Hematopoietic multipotent progenitor cell treated with erythropoietin and hydrocortisone succinate and interleukin-3 and kit ligand, for 8 days (in vitro differentiated cells): ENCODE measurements at regions not wholly inside any gene's neighbourhood (a gene's known extent, or its start where the extent isn't known, plus 50 kb on each side); places are given as distances from the start of the nearest gene placed in this dataset.
"Not testable (repeated sequence)": the region's sequence is repeated elsewhere in the genome, so short reads cannot be mapped to it uniquely, and the experiment has no call there.

Source experiments
- DNase-seq: peaks from one replicate; pipeline ENCODE4 v3.0.0-alpha.2; 2015

DNA sequence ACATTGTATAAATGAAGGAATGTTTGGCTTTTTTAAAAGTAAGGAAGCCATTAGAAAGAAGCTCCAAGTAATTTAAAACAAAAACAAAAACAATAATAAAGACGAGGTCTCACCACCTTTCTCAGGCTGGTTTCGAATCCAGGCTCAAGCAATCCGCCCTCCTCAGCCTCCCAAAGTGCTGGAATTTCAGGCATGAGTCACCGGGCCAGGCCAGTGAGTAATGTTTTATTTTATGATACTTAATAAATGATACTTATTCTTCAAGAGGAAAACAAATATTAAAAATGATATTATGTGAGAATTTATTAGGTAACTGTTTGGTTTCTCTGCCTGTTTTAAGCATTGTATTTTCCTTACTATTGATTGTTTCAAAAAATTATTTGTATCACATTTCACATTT, 201.4 kb upstream of the BRINP3 start:
- DNase-seq: no peak

DNA sequence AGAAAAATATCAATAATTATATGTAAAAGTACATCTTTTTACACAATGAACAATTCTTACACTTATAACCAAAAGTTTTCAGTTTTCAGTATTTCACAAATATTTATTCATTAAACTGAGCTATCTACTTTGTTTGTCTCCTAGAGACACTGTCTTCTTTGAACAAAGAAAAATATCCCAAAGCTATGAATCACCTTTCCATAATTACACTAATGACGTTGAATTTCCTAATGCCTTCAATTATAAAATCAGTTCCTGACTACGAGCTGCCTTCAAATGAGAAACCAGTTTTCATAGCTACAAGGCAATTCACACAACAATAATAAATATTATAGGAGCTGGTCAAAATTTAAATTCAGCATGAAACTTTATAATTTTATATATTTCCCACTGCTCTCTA, 201.8 kb upstream of the BRINP3 start:
- DNase-seq: no peak

DNA sequence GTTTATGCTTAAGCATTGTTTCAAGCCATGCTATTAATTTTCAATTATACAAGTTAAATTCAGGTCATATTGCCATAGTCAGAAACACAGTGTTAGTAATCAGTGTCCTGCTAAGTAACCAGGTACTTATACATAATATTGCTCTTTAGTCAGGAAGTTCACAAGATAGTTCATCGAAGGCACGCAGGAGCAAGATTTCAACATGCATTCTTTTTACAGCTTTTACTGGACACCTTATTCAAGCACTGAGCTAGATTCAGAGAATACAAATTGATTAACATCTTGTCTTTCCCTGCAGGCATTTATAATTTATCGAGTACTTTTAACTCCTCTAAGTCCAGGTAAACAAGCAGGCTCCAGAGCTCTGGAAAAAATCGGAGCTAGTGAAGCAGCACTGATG, 202.3 kb upstream of the BRINP3 start:
- no peak for DNase-seq

DNA sequence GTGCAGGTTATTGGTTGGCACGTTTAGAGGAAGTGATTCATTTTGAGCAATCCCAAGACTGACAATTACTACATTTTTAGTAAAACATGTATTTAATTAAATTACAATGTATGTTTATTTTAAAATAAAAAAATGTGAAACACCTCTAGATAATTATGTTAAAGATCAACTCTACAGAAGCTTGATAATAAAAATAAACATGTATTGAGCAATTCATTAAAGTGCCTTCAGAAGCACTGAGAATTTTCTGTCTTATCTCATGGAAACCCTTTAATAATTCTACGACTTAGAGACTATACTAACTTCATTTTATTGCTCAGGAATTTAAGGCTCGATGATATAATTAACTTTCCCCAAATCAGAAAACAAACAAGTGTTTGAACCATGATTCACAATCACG, 208.0 kb upstream of the BRINP3 start:
- DNase-seq: no peak

DNA sequence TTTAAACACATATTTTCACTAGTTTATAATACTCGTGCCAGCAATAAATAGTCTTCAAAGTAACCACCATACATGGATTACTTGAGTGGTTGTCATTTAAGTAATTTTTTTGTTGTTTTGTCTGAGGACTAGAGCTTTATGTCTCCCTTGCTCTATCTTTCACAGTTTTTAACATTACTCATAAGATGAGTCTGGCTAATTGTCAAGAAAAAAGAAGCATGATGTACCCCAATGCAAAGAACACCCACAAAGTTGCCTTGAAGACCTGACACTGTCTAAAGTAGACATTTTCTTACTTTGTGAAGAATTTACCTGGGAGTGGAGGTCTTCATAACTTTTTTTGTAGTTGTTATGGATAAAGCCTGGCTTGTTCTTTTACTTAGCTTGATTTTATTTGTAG, 210.4 kb upstream of the BRINP3 start:
- no peak for DNase-seq

DNA sequence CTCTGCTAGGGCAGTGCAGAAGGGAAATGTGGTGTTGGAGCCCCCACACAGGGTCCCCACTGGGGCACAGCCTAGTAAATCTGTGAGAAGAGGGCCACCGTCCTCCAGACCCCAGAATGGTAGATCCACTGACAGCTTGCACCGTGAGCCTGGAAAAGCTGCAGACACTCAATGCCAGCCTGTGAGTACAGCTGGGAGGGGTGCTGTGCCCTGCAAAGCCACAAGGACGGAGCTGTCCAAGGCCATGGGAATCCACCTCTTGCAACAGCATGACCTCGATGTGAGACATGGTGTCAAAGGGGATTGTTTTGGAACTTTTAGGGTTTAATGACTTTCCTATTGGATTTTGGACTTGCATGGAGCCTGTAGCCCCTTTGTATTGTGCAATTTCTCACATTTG, 220.8 kb upstream of the BRINP3 start:
- DNase-seq: not testable (repeated sequence)

DNA sequence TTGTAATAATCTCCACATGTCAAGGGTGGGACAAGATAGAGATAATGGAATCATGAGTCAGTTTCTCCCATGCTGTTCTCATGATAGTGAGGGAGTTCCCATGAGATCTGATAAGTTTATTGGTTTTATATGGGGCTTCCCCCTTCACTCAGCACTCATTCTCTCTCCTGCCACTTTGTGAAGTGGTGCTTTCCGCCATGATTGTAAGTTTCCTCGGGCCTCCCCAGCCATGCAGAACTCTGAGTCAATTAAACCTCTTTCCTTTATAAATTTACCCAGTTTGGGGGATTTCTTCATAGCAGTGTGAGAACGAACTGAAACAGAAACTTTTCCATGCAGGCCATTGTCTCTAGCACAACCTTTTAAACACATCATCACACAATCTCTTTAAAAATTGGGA, 221.5 kb upstream of the BRINP3 start:
- no peak for DNase-seq

DNA sequence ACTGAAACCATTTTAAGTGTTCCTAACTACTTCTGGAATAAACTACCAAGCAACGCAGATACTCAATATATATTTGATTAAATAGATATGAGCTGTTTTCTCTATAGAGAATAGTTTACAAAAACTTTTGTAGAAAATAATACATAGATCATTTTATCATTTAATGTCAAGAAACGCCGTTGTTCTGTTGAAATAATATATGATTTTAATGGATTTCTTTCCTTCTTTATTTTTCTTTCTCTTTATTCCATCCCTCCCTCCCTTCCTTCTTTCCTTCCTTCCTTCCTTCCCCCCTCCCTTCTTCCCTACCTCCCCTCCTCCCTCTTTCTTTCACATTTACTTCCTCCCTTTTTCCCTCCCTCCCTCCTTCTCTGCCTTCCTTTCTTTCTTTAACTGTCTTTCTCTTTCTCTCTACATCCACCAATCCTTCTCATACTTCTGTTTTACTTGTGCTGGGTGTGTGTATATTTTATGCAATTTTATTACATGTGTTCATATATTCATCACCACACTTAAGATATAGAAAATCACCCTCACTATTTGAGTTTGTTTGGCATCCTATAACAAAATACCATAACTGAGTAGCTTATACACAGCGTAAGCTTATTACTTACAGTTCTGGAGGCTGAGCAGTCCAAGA, 230.9 kb upstream of the BRINP3 start:
- no peak for DNase-seq

DNA sequence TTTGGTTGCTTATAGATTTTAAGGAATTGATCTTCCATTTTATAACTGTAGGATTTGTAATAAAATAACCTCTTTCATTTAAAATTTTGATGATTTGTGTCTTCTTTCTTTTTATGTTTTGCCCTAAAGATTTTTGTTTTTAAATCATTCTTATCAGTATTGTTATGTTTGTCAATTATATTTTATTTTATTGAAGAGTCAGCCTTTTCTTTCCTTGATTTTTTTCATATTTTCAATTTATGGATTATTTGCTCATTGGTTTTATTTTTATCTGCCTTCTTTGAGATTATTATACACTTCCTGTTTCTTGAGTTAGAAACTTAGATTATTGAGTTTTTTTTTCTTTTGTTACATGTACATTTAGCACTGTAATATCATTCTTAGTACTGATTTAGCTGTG, 233.4 kb upstream of the BRINP3 start:
- DNase-seq: no peak

DNA sequence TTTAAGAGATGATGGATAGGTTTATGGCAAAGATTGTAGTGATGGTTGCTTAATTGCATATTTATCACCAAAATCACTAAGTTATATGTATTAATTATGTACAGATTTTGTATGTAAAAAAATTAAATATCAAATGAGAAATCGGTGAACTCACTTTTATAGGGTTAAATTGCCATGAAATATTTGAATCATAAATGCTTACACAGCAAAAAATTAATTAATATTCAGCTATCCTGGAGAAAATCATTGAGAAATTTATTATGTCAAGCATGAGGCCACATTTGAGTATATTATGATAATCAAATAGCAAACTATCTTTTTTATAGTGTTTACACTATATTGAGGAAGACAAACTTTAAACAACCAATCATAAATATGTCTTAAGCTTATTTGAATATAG, 239.4 kb upstream of the BRINP3 start:
- DNase-seq: no peak

DNA sequence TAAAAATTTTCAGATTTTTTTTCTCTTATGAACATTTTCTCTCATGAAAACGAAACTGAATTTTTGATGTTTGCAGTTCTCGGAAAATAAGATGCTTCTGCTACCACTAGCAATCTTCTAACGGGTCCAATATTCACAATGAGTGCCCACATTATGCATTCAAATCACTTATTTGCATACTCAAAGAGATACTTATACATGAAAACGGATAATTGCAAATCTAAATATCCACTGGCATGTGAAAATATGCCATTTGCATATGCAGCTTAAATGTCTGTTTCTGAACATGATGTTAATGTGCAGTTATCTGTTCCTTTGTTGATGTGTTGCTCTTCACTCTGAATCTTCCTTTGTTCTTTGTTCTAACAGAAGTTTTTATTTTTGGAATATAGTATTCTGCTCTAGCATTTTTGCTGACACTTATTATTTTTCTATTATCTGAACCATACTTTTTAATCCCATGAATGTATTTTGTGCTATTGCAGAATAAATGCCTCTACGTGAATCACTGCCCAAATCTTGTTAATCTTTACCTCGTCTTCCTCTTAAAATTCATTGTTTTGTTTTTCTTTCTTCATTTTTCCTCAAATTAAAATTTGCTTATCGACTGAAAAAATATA, 259.4 kb upstream of the BRINP3 start:
- no peak for DNase-seq

DNA sequence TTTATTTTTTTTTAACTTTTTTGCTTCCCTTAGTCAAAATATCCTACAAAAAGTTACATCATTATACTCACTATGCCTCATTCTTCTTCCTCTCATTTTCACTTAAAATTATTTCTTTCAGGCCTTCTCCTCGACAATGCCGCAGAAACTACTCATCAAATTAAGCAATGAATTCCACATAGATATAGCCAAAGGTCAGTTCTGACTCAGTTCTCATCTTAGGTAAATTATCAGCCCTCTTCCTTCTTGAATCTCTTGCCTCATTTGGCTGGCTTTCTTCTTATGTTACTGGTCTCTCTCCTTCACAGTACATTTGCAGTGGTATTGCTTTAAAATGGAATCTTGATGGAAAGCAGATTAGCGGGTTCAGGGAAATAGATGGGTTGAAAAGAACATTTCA, 260.7 kb upstream of the BRINP3 start:
- DNase-seq: no peak

DNA sequence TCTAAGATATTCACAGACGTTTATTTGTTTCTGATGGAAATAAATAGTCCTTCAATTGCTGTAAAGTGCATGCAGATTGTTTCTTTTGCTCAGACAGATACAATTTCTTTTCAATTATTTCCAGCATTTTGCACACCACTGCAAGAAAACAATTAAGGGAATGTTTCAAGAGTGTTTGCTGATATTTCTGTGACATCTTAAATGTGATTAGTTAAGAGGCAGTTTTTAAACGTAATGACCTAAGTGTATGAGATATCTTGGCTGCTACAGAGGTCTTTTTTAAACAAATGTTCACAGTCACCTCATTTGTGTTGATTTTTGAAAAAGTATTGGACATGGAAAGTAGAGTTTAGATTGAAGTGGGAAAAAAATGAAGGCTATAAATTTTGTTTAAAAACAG, 262.3 kb upstream of the BRINP3 start:
- DNase-seq: no peak

DNA sequence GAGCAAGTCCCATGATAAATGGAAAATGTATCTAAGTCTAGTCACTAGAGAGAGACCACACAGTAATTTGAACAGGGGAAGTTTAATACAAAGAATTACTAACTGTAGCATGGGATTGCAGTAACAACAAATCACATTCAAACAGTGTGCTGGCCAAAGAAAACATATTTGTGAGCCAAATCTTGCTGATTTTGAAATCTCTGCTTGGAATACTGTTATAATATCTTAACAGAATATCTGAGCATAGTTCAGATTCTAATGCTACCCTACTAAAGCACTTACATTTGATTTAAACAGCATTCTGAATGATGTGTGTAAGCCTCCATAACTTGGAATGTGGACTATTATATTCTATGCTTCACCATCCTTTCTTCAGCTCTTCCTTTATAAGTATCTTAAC, 270.0 kb upstream of the BRINP3 start:
- DNase-seq: no peak

DNA sequence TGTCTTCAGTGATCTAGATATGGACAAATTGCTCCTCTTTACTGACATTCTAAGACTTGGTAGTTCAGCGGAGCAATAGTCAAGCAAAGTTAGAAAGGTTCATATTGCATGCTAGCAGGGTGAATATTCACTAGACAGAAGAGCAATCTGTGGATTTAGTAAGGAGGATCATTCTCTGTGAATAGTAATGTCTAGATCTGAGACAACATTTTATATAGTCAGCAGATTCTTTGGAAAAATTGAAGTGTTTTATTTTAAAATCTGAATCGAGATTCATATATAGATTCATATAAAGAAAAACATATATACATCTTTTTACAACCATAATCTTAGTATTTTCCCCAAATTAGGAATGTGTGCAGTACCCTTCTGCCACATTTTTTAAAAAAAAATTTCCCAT, 274.5 kb upstream of the BRINP3 start:
- no peak for DNase-seq

DNA sequence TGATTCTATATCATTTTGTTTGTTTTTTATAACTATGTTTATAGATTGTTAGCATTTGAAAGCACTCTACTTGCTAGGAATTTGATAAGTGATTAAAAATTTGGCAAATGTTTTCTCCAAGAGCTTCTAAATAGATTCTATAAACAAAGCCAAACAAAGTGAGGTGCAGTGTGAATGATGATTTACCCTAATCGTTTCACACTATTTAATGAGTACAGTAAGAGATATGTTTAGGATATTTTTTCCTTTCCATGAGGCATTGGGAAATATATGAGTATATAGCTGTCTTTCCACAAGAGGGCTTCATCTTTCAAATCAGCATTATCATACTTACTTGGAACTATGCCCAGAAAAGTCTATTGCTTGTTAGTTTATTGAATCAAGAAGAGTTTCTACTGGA, 277.0 kb upstream of the BRINP3 start:
- DNase-seq: peak; percentile 73

DNA sequence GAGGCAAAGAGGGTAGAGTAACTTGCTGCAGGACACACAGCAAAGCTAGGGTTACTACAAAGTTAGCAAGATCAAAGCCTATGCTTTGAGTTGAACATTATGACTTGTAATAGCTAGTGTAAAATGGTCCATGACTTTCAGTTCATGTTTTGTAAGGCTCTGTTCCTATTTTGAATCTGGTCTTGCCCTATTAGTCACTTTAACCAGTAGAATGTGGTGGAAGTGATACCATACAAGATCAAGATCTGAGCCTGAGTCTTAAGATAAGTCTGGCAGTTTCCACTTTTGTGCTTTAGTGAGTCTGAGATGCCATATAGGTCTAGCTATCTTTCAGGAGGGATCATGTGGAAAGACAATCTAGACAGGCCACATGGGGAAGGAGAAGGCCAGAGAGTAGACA, 282.1 kb upstream of the BRINP3 start:
- DNase-seq: peak; percentile 50

DNA sequence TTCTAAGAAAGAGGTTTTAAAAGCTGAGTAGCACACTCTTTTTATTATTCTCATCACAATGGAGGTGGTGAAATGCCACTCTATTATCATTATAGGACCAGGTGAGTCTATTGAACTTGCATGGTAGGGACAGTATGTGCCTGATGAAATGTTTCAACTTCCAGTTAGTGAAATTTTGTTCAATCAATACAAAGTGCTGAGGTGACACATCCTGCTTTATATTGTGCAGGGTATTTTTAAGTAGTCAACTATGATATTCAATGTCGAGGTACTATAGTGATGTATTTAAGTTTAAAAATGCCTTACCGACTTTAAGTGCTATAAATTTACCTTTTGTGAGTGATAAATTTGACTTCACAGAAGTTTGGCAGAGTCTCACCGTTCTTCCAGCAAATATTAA, 284.7 kb upstream of the BRINP3 start:
- no peak for DNase-seq

DNA sequence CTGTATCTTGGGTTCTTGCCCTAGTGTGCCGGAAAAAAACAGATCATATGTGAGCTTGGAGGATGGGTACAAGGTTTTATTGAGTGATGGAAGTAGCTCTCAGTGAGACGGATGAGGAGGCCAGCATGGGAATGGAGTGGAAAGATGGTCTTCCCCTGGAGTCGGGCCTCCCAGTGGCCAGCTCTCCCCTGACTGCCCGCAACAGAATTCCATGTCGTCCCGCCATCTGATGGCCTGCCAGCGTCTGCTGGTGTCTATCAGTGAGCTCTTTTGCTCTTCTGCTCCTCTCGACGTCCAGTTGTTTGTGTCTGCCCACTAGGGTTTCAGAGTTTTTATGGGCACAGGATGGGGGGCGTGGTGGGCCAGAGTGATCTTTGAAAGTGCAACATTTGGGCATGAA, 315.2 kb upstream of the BRINP3 start:
- DNase-seq: no peak

DNA sequence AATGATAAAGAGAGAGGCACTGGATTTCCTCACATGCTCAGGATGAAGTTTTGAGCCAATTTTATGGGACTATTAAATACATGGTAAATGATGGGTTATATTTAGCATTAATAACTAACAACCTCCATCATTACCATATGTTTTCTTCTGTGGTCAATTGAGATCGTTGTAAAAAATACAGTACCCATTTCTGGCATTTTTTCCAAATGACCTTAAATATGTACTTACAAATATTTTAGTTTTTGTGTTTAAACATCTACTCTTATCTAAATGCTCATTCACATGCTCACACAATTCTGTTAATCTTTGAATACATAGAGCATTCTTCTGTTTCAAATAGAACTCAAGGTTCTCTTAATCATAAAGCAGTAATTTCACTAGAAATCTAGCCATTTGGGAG, 330.0 kb upstream of the BRINP3 start:
- no peak for DNase-seq

DNA sequence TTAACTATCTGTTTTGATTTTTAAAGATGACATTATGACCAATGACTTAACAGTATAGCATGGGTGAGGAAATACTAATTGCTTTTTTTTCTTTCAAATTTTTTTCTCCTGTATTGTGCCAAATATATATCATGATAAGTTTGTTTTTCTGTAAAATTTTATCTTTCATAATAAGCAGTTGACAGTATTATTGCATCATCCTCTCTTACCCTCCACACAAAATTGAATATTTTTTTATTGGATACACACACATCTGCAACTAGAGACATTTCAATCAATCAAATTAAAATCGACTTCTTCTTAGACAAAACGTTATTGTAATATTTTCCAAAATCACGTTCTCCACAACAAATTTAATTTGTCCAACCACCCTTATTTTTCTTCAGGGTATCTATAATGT, 330.4 kb upstream of the BRINP3 start:
- DNase-seq: no peak

DNA sequence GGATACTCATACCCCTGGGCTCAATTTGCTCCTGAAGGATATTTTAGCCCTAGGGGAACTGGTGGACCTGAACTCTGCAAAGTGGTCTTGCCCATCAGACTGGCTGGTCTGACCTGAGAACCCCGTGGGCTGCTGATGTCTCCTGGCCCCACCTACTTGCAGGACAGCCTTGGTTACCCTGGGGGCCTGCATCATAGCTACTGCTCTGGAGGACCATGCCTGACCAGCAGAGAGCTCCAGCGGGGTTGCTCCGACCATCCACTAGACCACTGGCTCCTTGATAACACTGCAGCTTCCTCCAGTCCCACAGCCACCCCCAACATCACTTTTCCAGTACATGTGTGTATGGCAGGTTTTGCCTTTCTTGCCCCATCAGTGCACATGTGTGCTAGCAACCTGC, 331.6 kb upstream of the BRINP3 start:
- DNase-seq: no peak

DNA sequence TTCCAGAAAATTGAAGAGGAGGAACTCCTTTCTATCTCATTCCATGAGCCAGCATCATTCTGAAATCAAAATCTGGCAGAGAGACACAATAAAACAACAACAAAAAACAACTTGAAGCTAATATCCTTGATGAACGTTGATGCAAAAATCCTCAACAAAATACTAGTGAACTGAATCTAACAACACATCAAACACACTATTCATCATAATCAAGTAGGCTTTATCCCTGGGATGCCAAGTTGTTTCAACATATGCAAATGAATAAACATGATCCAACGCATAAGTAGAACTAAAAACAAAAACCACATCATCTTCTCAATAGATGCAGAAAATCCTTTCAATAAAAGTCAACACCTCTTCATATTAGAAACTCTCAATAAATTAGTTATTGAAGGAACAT, 335.3 kb upstream of the BRINP3 start:
- no peak for DNase-seq

DNA sequence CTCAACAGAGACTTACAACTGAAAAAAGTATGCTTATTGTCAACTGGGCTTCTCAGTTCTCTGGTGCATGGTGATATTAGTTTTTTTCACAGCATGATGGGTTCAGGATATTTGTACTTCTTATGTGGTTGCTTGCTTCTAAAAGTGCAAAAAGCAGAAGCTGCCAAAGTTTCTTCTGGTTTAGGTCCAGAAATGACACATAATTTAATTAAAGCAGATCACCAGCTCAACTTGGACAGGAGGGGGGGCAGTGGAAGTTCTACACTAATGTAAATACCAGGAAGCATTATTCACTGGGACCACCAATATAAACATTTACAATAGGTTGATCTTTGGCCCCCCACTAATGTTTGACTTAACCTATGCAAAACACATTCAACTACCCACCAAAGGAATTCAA, 354.8 kb upstream of the BRINP3 start:
- DNase-seq: no peak

DNA sequence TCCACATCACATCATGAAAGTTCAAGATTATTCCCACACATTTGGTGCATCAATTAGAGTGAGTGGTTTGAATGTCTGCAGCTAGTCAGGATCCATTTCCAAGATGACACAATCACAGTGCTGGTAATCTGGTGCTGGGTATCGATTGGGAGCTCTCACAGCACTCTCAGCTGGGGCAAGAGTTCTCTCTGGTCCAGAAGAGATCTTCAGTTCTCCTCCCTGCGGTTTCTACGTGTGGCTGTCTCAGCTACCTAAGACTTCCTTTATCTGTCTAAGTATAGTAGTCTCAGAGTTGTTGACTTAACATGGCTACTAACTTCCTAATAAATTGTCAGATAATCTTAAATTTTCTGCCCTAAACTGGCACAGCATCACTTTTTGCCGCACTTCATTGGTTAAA, 358.0 kb upstream of the BRINP3 start:
- no peak for DNase-seq
